ENCODE measurements at regions not wholly inside any gene's neighbourhood (a gene's known extent, or its start where the extent isn't known, plus 50 kb on each side); places are given as distances from the start of the nearest gene placed in this dataset.

DNA sequence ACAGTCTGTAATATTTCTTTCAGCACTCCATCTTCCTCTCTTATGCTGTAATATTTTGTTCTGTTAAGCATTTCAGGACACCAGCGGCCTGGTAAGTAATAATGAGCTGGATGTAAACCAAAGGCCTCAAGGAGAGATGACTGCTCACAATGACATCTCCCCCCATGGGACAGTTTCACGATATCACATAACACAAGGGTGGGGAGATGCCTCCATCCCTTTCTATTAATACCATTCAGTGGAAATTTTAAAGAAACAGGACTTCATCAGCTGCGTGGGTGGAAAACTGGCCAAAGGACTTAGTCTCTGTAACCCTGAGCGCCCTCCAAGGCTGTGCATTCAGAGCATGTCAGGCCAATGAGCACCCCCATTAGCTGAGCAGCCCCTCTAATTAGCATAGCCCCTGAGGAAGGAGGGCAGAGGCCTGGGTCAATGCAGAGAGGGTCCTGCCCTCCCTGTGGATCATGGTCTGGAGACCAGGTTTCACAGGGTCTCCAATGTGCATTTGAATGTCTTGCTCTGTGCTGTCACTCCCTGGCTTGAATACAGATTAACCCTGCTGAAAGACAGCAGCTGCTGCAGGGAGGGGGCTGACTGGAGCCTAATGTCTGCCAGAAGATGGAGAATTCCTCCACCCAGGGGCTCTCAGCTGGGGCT lies 156.4 kb downstream of the HS3ST2 start:
- no peaks in the 10 kb centered on the region for H3K27me3 ChIP-seq
- no peak overlapping the region for H3K4me3 ChIP-seq
- no peak overlapping the region for H3K27ac ChIP-seq
- H3K9me3 ChIP-seq (ENCODE audit: low read depth): no peaks in the 10 kb centered on the region
- no peaks in the 10 kb centered on the region for H3K36me3 ChIP-seq
- no peaks in the 10 kb centered on the region for H3K4me1 ChIP-seq (ENCODE audit: low read depth)
- TF ChIP-seq, protein P1, sequence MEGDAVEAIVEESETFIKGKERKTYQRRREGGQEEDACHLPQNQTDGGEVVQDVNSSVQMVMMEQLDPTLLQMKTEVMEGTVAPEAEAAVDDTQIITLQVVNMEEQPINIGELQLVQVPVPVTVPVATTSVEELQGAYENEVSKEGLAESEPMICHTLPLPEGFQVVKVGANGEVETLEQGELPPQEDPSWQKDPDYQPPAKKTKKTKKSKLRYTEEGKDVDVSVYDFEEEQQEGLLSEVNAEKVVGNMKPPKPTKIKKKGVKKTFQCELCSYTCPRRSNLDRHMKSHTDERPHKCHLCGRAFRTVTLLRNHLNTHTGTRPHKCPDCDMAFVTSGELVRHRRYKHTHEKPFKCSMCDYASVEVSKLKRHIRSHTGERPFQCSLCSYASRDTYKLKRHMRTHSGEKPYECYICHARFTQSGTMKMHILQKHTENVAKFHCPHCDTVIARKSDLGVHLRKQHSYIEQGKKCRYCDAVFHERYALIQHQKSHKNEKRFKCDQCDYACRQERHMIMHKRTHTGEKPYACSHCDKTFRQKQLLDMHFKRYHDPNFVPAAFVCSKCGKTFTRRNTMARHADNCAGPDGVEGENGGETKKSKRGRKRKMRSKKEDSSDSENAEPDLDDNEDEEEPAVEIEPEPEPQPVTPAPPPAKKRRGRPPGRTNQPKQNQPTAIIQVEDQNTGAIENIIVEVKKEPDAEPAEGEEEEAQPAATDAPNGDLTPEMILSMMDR (IDR thresholded peaks at IDR 0.05; ENCODE audit: low read depth, low read length): no peak
- DNase-seq (ENCODE audit: low read depth in 1 of 2, low spot score in 1 of 2): no peak

DNA sequence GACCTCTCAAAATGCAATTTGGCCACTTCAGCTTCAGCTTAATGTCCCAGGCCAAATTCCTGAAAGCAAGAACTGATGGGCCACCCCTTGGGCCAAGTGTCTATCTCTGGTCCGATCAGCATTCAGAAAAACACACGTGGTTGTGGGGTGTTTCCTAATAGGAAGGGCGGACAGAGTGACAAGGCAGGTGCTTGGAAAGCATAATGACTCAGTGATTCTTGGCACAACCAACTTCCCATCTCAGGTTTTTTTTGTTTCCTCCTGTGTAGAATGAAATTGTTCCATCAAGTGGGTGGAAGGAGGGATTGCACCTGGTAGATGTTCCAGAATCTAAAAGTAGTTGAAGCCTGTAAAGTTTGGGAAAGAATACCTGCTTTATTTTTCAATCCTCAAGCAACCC lies 155.6 kb downstream of the HS3ST2 start:
- TF ChIP-seq, protein P1 (IDR thresholded peaks at IDR 0.05; ENCODE audit: low read depth, low read length): no peak
- Histone ChIP-seq H3K36me3 (no peaks in the 10 kb centered on the region), H3K27me3 (no peaks in the 10 kb centered on the region), H3K4me3 (no peak overlapping the region), H3K4me1 (ENCODE audit: low read depth) (no peaks in the 10 kb centered on the region), H3K9me3 (ENCODE audit: low read depth) (no peaks in the 10 kb centered on the region), H3K27ac (no peak overlapping the region)
- DNase-seq (ENCODE audit: low read depth in 1 of 2, low spot score in 1 of 2): no peak

DNA sequence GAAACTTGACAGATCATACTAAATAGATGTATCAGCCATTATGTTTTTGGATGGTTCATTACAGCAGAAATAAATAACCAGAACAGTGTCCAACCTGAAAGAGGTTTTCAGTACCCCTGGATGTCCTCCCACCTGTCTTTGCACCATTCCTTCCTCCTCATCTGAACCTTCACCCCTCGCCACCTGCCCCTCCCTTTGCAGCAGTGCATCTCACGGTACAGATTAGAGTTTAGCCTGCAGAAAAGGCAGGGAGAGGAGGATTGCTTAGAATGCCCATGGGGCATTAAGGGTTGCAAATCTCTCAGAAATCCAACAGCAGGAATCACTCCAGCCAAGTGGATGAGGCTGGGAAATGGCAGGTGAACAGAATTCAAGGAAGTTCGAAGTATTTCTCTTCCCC lies 155.0 kb downstream of the HS3ST2 start:
- TF ChIP-seq, protein P1 (IDR thresholded peaks at IDR 0.05; ENCODE audit: low read depth, low read length): no peak
- no peaks in the 10 kb centered on the region for H3K9me3 ChIP-seq (ENCODE audit: low read depth)
- no peak for DNase-seq (ENCODE audit: low read depth in 1 of 2, low spot score in 1 of 2)
- H3K4me1 ChIP-seq (ENCODE audit: low read depth): no peaks in the 10 kb centered on the region
- H3K27ac ChIP-seq: no peak overlapping the region
- no peak overlapping the region for H3K4me3 ChIP-seq
- H3K36me3 ChIP-seq: no peaks in the 10 kb centered on the region
- no peaks in the 10 kb centered on the region for H3K27me3 ChIP-seq

DNA sequence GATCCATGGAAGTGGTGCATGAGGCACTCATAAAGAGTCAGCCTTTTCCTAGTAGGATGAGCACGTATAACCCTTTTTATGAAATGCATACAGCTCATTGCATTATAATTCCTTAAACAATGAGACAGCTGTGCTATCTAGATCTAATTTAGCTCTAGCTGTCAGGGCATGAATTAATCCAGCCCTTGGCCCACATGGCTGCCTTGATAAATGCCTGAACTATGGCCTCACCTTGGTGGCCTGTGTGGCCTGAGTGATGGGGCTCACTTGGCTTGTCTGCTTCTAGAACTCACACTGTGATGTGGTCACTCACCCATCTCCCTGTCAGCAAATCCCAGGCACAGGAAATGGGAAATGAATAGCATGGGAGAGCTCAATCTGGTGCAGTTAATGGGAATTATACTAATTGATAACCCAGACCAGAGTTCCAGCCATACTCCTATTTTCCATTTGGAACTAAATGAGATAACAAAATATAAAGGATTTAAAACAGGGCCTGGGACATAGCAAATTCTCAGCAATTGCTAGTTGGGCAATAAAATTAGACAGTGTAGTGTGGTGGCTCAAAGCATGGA lies 153.6 kb downstream of the HS3ST2 start:
- no peaks in the 10 kb centered on the region for H3K36me3 ChIP-seq
- TF ChIP-seq, protein P1 (IDR thresholded peaks at IDR 0.05; ENCODE audit: low read depth, low read length): no peak
- H3K27ac ChIP-seq: no peak overlapping the region
- no peaks in the 10 kb centered on the region for H3K27me3 ChIP-seq
- DNase-seq (ENCODE audit: low read depth in 1 of 2, low spot score in 1 of 2): no peak
- no peaks in the 10 kb centered on the region for H3K9me3 ChIP-seq (ENCODE audit: low read depth)
- no peaks in the 10 kb centered on the region for H3K4me1 ChIP-seq (ENCODE audit: low read depth)
- H3K4me3 ChIP-seq: no peak overlapping the region
